Epidermal melanocyte (primary cell): ENCODE measurements at regions not wholly inside any gene's neighbourhood (a gene's known extent, or its start where the extent isn't known, plus 50 kb on each side); places are given as distances from the start of the nearest gene placed in this dataset.
"Not testable (repeated sequence)": the region's sequence is repeated elsewhere in the genome, so short reads cannot be mapped to it uniquely, and the experiment has no call there.

ENCODE experiments used
- DNase-seq: peaks from one replicate; pipeline ENCODE4 v3.0.0; 2011; ENCODE audit warnings: low spot score; ENCODE audit not compliant: insufficient read length

- DNase-seq: no peak
These were observed 424.0 kb upstream of the RGMB start for GRCh38 chr5:98349251-98349989.

- no peak for DNase-seq
These were observed 423.5 kb upstream of the RGMB start for GRCh38 chr5:98349990-98350365.

- no peak for DNase-seq
These were observed 418.5 kb upstream of the RGMB start for GRCh38 chr5:98354922-98355321.

GRCh38 chr5:98360548-98360947 lies 412.9 kb upstream of the RGMB start:
- DNase-seq: no peak

GRCh38 chr5:98363157-98363556 lies 410.3 kb upstream of the RGMB start:
- DNase-seq: no peak

- DNase-seq: no peak
These were observed 408.9 kb upstream of the RGMB start for GRCh38 chr5:98364549-98364948.

GRCh38 chr5:98365126-98365525 lies 408.3 kb upstream of the RGMB start:
- no peak for DNase-seq

GRCh38 chr5:98368141-98368540 lies 405.3 kb upstream of the RGMB start:
- no peak for DNase-seq

- no peak for DNase-seq
These were observed 401.1 kb upstream of the RGMB start for GRCh38 chr5:98372351-98372750.

- DNase-seq: no peak
These were observed 381.4 kb upstream of the RGMB start for GRCh38 chr5:98391921-98392625.

GRCh38 chr5:98393205-98393604 lies 380.3 kb upstream of the RGMB start:
- DNase-seq: not testable (repeated sequence)

- no peak for DNase-seq
These were observed 376.4 kb upstream of the RGMB start for GRCh38 chr5:98397081-98397480.

GRCh38 chr5:98398465-98398864 lies 375.0 kb upstream of the RGMB start:
- no peak for DNase-seq

GRCh38 chr5:98401656-98402055 lies 371.8 kb upstream of the RGMB start:
- no peak for DNase-seq

- no peak for DNase-seq
These were observed 371.3 kb upstream of the RGMB start for GRCh38 chr5:98402130-98402529.

GRCh38 chr5:98403131-98403530 lies 370.3 kb upstream of the RGMB start:
- no peak for DNase-seq

GRCh38 chr5:98414938-98415337 lies 358.5 kb upstream of the RGMB start:
- DNase-seq: no peak

GRCh38 chr5:98415663-98416062 lies 357.8 kb upstream of the RGMB start:
- no peak for DNase-seq

- no peak for DNase-seq
These were observed 356.9 kb upstream of the RGMB start for GRCh38 chr5:98416541-98416940.

- DNase-seq: no peak
These were observed 353.6 kb upstream of the RGMB start for GRCh38 chr5:98419825-98420224.

- DNase-seq: no peak
These were observed 348.6 kb upstream of the RGMB start for GRCh38 chr5:98424681-98425450.

- no peak for DNase-seq
These were observed 347.8 kb upstream of the RGMB start for GRCh38 chr5:98425640-98426039.
